Left lung (tissue), 4 donors: ENCODE measurements at regions not wholly inside any gene's neighbourhood (a gene's known extent, or its start where the extent isn't known, plus 50 kb on each side); places are given as distances from the start of the nearest gene placed in this dataset.

Experiments used
- ATAC-seq: fragments of 200-7000 bp; cut with Tn5 transposase; one replicate; pipeline ENCODE4 v1.9.1; 2020; ENCODE audit warnings: moderate library complexity
- DNase-seq, 4 donors: peaks; one replicate each; pipeline ENCODE4 v3.0.0-alpha.2; 2013 to 2020
- H3K27ac ChIP-seq, 2 donors: fragments of 200-600 bp; sonication (generic) in 1 of 2; one replicate each; pipeline versions ENCODE4 v1.5.0 to v1.8.0; 2020 to 2021
- H3K27me3 ChIP-seq, 2 donors: fragments of 200-600 bp; sonication (generic) in 1 of 2; one replicate each; pipeline versions ENCODE4 v1.5.0 to v1.8.0; 2020 to 2021
- H3K36me3 ChIP-seq, 2 donors: fragments of 200-600 bp; sonication (generic) in 1 of 2; one replicate each; pipeline versions ENCODE4 v1.5.0 to v1.8.0; 2020 to 2021
- H3K4me1 ChIP-seq, 2 donors: fragments of 200-600 bp; one replicate each; pipeline ENCODE4 v1.8.0; 2021
- H3K4me3 ChIP-seq, 2 donors: fragments of 200-600 bp; sonication (generic) in 1 of 2; one replicate each; pipeline versions ENCODE4 v1.5.0 to v1.8.0; 2020 to 2021; ENCODE audit warnings: mild to moderate bottlenecking in 1 of 2
- H3K9me3 ChIP-seq, 2 donors: fragments of 200-600 bp; sonication (generic) in 1 of 2; one replicate each; pipeline versions ENCODE4 v1.5.0 to v1.8.0; 2020 to 2021
- CTCF ChIP-seq, 2 donors: fragments of 200-600 bp; sonication (generic) in 1 of 2; IDR thresholded peaks; one replicate each; pipeline versions ENCODE4 v1.5.0 to v1.8.0; 2021; ENCODE audit warnings: antibody characterized with exemption in 2 of 2
- intact Hi-C, 2 donors: fragments of 100-400 bp; cut with DNase I; formaldehyde crosslinking; loops; one replicate each; pipeline versions ENCODE4 v1.11.2 to v1.14.2; 2022
- donor health status: DM: no; HTN: yes; CAD: no.
- donor health status: DM: no; HTN: no; CAD: no.

DNA sequence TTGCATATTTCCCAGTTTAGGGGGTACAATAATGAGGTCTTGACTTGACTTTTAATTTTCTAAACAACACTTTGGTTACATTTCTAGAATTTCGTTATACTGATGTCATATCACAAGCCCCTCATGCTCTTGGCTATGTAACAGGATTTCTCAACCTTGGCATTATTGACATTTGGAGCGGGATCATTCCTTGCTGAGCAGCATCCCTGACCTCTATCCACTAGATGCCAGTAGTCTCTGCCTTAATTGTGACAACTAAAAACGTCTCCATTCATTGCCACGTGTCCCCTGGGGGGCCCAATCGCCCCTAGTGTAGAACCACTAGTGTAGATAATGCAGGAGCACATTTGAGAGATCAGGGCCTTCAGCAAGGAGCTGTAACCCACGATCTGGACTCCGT, 234.2 kb upstream of the MID1 start:
- Histone ChIP-seq H3K36me3 (no peaks in the 10 kb centered on the region), H3K27me3 (no peaks in the 10 kb centered on the region), H3K27ac (no peak overlapping the region), H3K9me3 (no peaks in the 10 kb centered on the region), H3K4me1 (no peaks in the 10 kb centered on the region), H3K4me3 (no peak overlapping the region)
- intact Hi-C loops: no loop called here
- DNase-seq (no peak), ATAC-seq (no peak)
- TF ChIP-seq CTCF (IDR thresholded peaks at IDR 0.05): no peak

- Histone ChIP-seq H3K27me3 (no peaks in the 10 kb centered on the region), H3K4me1 (no peaks in the 10 kb centered on the region), H3K9me3 (no peaks in the 10 kb centered on the region), H3K27ac (no peak overlapping the region), H3K4me3 (no peak overlapping the region), H3K36me3 (no peaks in the 10 kb centered on the region)
- ATAC-seq (no peak), DNase-seq (no peak)
- TF ChIP-seq CTCF (IDR thresholded peaks at IDR 0.05): no peak
- intact Hi-C loops: no loop called here
These were observed 235.5 kb upstream of the MID1 start for GRCh38 chrX:10855845-10856244.

GRCh38 chrX:10856797-10857196, 236.4 kb upstream of the MID1 start:
- no peaks in the 10 kb centered on the region for H3K27me3 ChIP-seq
- ATAC-seq: no peak
- no peak overlapping the region for H3K4me3 ChIP-seq
- no peak overlapping the region for H3K27ac ChIP-seq
- intact Hi-C loops: no loop called here
- H3K4me1 ChIP-seq: no peaks in the 10 kb centered on the region
- no peak for DNase-seq
- TF ChIP-seq CTCF (IDR thresholded peaks at IDR 0.05): no peak
- H3K36me3 ChIP-seq: no peaks in the 10 kb centered on the region
- H3K9me3 ChIP-seq: no peaks in the 10 kb centered on the region

- Histone ChIP-seq H3K27ac (no peak overlapping the region), H3K36me3 (no peaks in the 10 kb centered on the region), H3K4me1 (no peaks in the 10 kb centered on the region), H3K27me3 (no peaks in the 10 kb centered on the region), H3K4me3 (no peak overlapping the region), H3K9me3 (no peaks in the 10 kb centered on the region)
- ATAC-seq: no peak
- no peak for DNase-seq
- intact Hi-C loops: no loop called here
- TF ChIP-seq CTCF (IDR thresholded peaks at IDR 0.05): no peak
These were observed 239.0 kb upstream of the MID1 start for GRCh38 chrX:10859353-10859752.

- no peak overlapping the region for H3K27ac ChIP-seq
- no peaks in the 10 kb centered on the region for H3K27me3 ChIP-seq
- H3K36me3 ChIP-seq: no peaks in the 10 kb centered on the region
- intact Hi-C loops: no loop called here
- ATAC-seq (no peak), DNase-seq (no peak)
- no peak overlapping the region for H3K4me3 ChIP-seq
- TF ChIP-seq CTCF (IDR thresholded peaks at IDR 0.05): no peak
- H3K4me1 ChIP-seq: no peaks in the 10 kb centered on the region
- no peaks in the 10 kb centered on the region for H3K9me3 ChIP-seq
These were observed 235.1 kb upstream of the HCCS start for GRCh38 chrX:10875995-10876394.
